Activated naive CD4-positive, alpha-beta T cell treated with anti-CD3 and anti-CD28 coated beads for 36 hours (primary cell): ENCODE measurements at regions not wholly inside any gene's neighbourhood (a gene's known extent, or its start where the extent isn't known, plus 50 kb on each side); places are given as distances from the start of the nearest gene placed in this dataset.

Source experiments
- CTCF ChIA-PET: fragments of 350-600 bp; sonication (Branson Sonifier 250); formaldehyde crosslinking; loops from one replicate; lab custom pipeline; 2021; ENCODE audit warnings: antibody characterized with exemption; lab: Charles Lee
- DNase-seq: peaks from one replicate; pipeline ENCODE4 v3.0.0-alpha.2; 2020
- H3K27ac Mint-ChIP-seq: one replicate; pipeline ENCODE4 v1.8.0; 2021; ENCODE audit warnings: mild to moderate bottlenecking, mixed read lengths
- H3K27me3 Mint-ChIP-seq: one replicate; pipeline ENCODE4 v1.8.0; 2021; ENCODE audit warnings: low read depth, mixed read lengths
- H3K36me3 Mint-ChIP-seq: one replicate; pipeline ENCODE4 v1.8.0; 2021; ENCODE audit warnings: low read depth, mixed read lengths
- H3K4me1 Mint-ChIP-seq: one replicate; pipeline ENCODE4 v1.8.0; 2021; ENCODE audit warnings: low read depth, mixed read lengths
- H3K4me3 Mint-ChIP-seq: one replicate; pipeline ENCODE4 v1.8.0; 2021; ENCODE audit warnings: mild to moderate bottlenecking, moderate library complexity, mixed read lengths
- H3K9me3 Mint-ChIP-seq: one replicate; pipeline ENCODE4 v1.8.0; 2021; ENCODE audit warnings: mixed read lengths
- intact Hi-C: fragments of 100-400 bp; cut with micrococcal nuclease; formaldehyde crosslinking; loops from one replicate; pipeline ENCODE4 v1.15.1; 2023

DNA sequence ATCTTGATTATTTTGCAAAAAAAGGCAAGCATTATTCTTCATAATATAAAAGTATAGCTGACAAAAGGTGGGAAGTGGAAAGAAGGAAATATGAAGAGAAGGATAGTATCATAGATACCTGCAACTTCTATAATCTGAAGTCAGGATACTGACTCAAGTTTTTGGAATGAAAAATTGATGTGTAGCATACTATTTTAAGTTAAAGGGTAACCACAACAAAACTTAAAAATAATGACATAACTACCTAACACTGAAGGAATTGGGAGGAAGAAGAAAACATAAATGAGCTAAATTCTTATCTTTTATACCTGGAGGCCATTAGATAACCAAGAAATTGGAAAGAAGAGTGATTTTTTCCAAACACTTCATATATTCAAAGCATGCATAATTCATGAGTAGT, 51.8 kb upstream of the TLE1 start:
- CTCF ChIA-PET = no interaction called here
- H3K4me1 Mint-ChIP-seq = no peaks in the 10 kb centered on the region
- no peak overlapping the region for H3K27ac Mint-ChIP-seq
- intact Hi-C loops = no loop called here
- H3K4me3 Mint-ChIP-seq = no peak overlapping the region
- H3K36me3 Mint-ChIP-seq = no peaks in the 10 kb centered on the region
- no peak for DNase-seq
- peaks cover 2% of the 10 kb centered on the region for H3K27me3 Mint-ChIP-seq
- H3K9me3 Mint-ChIP-seq = peaks cover 14% of the 10 kb centered on the region

DNA sequence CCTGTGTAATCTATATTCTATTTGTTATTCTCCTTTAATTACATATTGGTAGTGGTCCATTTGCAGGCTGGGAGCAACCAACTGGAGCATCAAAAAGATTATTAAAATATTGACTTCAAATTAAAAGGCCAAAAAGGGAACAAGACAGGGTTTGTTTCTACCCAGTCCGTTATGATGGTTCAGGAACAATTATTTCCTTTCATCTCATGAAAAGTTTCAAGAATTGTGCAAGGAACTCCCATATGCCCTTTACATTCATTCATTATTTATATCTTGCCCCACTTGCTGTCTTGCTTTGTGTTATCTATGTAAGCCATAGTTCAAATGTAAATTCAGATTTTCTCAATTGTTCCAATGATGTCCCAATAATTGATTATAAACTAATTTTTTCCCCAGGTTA, 58.7 kb upstream of the TLE1 start:
- Mint-ChIP-seq H3K4me3 (no peak overlapping the region), H3K27ac (no peak overlapping the region), H3K9me3 (peaks cover 3% of the 10 kb centered on the region), H3K27me3 (no peaks in the 10 kb centered on the region), H3K4me1 (no peaks in the 10 kb centered on the region), H3K36me3 (no peaks in the 10 kb centered on the region)
- DNase-seq = no peak
- CTCF ChIA-PET = no interaction called here
- intact Hi-C loops = no loop called here

DNA sequence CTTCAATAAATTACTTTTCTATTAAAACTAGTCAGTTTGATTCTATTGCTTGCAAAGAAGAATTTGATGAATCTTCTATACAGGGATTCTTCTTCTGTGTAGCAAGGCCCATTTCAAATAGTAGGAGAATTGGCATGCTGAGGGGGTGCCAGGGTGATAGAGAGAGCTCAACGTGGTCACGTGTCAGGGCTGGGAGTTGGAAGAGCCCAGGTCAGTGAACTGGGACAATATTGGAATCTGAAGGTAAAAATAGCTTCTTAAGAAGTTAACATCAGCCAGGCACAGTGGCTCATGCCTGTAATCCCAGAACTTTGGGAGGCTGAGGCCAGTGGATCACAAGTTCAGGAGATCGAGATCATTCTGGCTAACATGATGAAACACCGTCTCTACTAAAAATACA, 64.1 kb upstream of the TLE1 start:
- intact Hi-C loops = no loop called here
- no peak overlapping the region for H3K4me3 Mint-ChIP-seq
- CTCF ChIA-PET = no interaction called here

DNA sequence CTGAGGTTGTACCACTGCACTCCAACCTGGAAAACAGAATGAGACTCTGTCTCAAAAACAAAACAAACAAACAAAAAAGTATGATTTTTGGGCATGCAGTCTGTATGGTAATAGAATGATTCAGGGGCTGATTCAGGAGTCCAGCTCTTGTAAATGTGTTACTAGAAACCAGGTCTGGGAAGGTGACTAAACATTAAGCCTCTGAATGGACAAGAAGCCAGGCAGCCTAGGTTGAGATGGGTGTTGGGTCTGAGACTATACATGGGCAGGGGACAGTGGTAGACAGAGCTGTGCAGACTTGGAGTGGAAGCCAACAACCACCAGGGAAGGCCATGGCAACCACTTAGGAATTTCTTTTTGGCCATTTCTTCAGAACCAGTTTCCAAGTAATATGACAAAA, 64.9 kb upstream of the TLE1 start:
- H3K4me3 Mint-ChIP-seq = no peak overlapping the region
- H3K9me3 Mint-ChIP-seq = no peaks in the 10 kb centered on the region
- CTCF ChIA-PET = interaction anchor here (0.6 kb wide), 1 partner anchor 1516 kb away, joined by 3 read pairs; no protein-coding TSS in a partner anchor
- no peaks in the 10 kb centered on the region for H3K36me3 Mint-ChIP-seq
- no peaks in the 10 kb centered on the region for H3K27me3 Mint-ChIP-seq
- intact Hi-C loops = no loop called here
- H3K27ac Mint-ChIP-seq = no peak overlapping the region
- H3K4me1 Mint-ChIP-seq = no peaks in the 10 kb centered on the region
- no peak for DNase-seq

More for the DNA sequence above, 64.1 kb upstream of the TLE1 start:
- no peaks in the 10 kb centered on the region for H3K9me3 Mint-ChIP-seq
- no peaks in the 10 kb centered on the region for H3K27me3 Mint-ChIP-seq
- no peaks in the 10 kb centered on the region for H3K36me3 Mint-ChIP-seq
- no peak for DNase-seq
- no peak overlapping the region for H3K27ac Mint-ChIP-seq
- no peaks in the 10 kb centered on the region for H3K4me1 Mint-ChIP-seq

DNA sequence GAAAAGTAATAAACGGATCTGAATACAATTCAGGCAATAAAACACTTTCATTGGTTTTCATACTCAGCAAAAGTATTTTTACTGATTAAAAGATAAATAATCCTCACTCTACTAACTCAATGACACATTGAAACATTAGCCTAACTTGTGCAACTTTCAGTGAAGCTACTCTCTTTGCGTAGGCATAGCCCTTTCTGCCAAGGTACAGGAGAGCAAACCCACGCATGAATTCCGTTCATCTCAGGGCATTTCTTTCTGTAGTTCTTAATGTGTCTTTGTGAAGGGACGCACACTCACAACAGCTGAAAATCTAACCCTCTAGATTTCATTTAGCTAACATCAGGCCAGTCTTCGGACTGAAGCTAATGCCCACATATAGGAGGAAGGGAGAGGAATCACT, 66.4 kb upstream of the TLE1 start:
- Mint-ChIP-seq H3K27ac (no peak overlapping the region), H3K4me1 (no peaks in the 10 kb centered on the region), H3K36me3 (no peaks in the 10 kb centered on the region), H3K27me3 (no peaks in the 10 kb centered on the region), H3K9me3 (no peaks in the 10 kb centered on the region), H3K4me3 (no peak overlapping the region)
- intact Hi-C loops = no loop called here
- CTCF ChIA-PET = no interaction called here
- DNase-seq = no peak

DNA sequence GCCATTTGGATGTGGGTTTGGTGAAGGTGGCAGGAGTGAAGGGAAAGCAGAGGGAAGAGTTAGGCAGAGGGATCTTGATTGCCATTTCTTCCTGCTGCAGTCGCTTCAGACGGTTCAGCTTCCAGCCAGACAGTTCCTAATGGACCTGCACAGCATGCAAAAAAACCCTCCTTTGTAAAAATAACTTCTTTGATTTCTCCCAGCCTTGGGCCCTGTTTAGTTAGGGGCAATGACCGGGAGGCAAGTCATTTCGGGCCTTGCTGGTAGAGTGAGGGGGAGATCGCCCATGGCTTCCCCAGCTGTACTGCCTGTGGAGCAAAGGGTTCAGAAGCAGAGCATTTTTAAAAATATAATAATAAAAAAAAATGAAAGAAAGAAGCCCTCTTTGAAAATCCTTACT, 67.2 kb upstream of the TLE1 start:
- Mint-ChIP-seq H3K36me3 (no peaks in the 10 kb centered on the region), H3K9me3 (no peaks in the 10 kb centered on the region), H3K4me3 (no peak overlapping the region), H3K27me3 (no peaks in the 10 kb centered on the region), H3K4me1 (no peaks in the 10 kb centered on the region), H3K27ac (no peak overlapping the region)
- DNase-seq = no peak
- intact Hi-C loops = no loop called here
- CTCF ChIA-PET = no interaction called here

DNA sequence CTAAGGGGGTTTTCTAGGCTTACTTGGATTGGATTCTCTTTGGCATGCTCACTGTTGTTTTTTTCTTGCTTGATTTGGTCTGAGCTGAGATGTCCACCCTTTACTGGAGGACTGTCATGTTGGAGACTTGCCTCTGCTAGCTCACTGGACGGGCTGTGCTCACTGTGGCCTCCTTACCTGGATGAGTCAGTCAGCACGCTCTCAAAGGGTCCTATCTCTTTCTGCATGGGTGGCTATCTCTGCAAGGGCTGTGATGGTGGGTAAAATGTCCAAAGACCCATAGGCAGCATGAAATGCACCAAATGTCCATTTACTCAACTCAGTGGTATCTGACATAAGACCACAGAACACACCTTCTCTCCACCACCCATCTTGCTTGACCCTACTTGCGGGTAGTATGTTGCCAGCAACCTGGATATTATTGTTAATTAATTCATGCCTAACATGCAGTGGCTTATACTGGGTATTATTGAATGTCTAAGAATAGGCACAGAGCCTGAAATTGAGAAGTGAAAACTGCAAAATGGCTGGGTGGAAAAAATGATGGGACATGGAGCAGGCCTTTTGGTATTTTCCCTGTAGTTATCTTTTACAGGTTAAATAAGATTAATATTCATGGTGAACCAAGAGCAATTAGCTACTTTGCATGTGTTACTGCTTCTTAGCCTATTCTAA, 68.9 kb upstream of the TLE1 start:
- CTCF ChIA-PET = no interaction called here
- no peaks in the 10 kb centered on the region for H3K36me3 Mint-ChIP-seq
- no peak for DNase-seq
- H3K4me3 Mint-ChIP-seq = no peak overlapping the region
- H3K4me1 Mint-ChIP-seq = no peaks in the 10 kb centered on the region
- H3K9me3 Mint-ChIP-seq = no peaks in the 10 kb centered on the region
- no peak overlapping the region for H3K27ac Mint-ChIP-seq
- no peaks in the 10 kb centered on the region for H3K27me3 Mint-ChIP-seq
- intact Hi-C loops = no loop called here

DNA sequence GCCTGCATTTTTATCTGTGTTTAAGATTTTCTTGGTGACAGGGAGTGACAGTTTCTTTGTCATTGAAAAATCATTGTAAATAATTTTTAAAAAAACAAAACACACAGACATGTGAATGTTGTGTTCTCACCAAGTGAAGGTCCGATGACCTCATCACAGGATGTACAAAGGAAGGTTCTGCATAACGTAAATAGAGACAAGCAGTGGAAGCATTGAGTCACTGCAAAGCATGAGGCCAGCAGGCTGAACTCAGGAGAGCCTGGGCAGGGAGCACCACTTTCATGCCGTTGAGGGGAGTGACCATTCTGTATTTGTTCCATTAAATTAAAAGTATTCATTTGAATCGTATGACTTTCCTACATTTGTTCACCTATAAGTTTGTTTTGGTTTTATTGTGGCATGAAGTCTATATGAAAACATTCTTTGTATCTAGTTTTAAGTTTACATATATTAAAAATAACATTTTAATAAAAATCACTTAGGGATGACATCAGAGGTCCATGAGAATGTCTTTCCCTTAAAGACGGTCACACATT, 70.4 kb upstream of the TLE1 start:
- CTCF ChIA-PET = no interaction called here
- Mint-ChIP-seq H3K27me3 (peaks cover 3% of the 10 kb centered on the region), H3K27ac (no peak overlapping the region), H3K9me3 (no peaks in the 10 kb centered on the region), H3K36me3 (no peaks in the 10 kb centered on the region), H3K4me3 (no peak overlapping the region), H3K4me1 (no peaks in the 10 kb centered on the region)
- intact Hi-C loops = no loop called here
- DNase-seq = no peak

DNA sequence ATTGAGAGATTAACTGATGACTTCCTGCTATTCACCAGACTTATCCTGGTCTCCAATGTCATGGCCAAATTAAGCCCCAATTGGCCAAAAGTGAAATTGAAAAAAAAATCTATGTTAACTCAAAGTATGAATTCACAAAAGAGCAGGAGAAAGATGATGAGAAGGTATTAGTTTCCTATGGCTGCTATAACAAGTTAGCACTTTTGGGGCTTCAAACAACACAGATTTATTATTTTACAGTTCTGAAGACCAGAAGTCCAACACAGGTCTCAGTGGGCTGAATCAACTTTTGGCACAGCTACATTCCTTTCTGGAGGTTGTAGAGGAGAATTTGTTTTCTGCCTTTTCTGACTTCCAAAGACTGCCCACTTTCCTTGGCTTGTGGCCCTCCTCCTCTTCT, 78.6 kb upstream of the TLE1 start:
- intact Hi-C loops = no loop called here
- peaks cover 10% of the 10 kb centered on the region for H3K27me3 Mint-ChIP-seq
- no peaks in the 10 kb centered on the region for H3K36me3 Mint-ChIP-seq
- H3K4me3 Mint-ChIP-seq = no peak overlapping the region
- no peak overlapping the region for H3K27ac Mint-ChIP-seq
- no peak for DNase-seq
- CTCF ChIA-PET = no interaction called here
- H3K4me1 Mint-ChIP-seq = no peaks in the 10 kb centered on the region
- no peaks in the 10 kb centered on the region for H3K9me3 Mint-ChIP-seq

DNA sequence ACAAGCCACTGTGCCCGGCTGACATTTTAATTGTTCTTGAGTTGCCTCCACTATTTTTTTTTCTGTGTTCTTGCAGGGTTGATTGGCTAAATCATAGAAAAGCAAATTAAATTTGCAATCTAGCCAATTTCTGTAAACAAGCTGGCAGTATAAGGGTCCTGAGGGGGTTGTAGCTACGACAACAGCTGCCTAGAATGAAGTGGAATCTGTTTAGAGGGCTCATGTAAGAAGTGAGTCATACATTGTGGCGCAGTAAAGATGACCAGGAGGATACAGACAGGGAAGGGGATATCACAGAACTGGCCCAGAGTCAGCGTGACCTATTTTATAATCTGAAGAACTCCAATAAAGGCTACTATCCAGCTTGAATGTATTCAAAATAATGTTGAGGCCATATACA, 82.2 kb upstream of the TLE1 start:
- Mint-ChIP-seq H3K9me3 (no peaks in the 10 kb centered on the region), H3K4me1 (no peaks in the 10 kb centered on the region), H3K36me3 (no peaks in the 10 kb centered on the region), H3K27ac (no peak overlapping the region), H3K27me3 (no peaks in the 10 kb centered on the region), H3K4me3 (no peak overlapping the region)
- no peak for DNase-seq
- CTCF ChIA-PET = interaction anchor here (1.0 kb wide), 1 partner anchor 227 kb away, joined by 4 read pairs; no protein-coding TSS in a partner anchor
- intact Hi-C loops = no loop called here

DNA sequence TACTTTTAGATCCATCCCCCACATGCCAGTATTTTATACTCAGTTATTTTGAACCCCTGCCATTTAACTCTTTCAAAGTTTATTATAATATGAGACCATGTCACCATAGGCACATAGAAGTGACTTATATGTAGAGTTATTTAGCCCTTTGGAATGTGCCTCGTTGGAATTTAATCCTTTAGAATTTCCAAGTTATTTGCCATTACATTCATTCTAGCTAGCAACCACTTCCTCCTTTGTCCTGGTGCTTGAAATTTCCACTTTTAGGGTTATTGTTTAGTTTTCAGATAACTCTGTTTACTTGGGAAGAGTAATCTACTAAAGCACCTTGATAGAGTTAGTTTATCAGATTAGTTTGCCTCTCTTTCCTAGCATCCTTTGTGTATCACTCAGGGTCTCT, 82.8 kb upstream of the TLE1 start:
- intact Hi-C loops = no loop called here
- Mint-ChIP-seq H3K27me3 (no peaks in the 10 kb centered on the region), H3K27ac (no peak overlapping the region), H3K4me3 (no peak overlapping the region), H3K36me3 (no peaks in the 10 kb centered on the region), H3K9me3 (no peaks in the 10 kb centered on the region), H3K4me1 (no peaks in the 10 kb centered on the region)
- CTCF ChIA-PET = no interaction called here
- DNase-seq = no peak

DNA sequence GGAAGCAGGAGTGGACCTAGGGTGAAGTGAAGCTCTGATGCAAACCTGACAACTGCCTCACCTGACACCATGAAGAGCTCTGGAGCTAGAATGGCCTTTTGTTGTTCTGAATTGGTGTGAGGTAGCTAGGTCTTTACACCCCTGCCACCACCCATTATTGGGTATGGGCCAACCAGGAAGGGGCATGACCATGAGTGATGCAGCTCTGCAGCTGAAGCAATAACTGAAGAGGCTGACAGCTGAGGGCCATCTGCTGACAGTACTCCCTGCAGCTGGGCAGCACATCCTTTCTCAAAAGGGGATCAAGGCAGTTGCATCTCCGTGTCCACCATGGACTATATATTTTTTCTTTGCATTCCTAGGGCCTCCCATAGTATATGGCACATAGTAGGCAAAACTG, 87.0 kb upstream of the TLE1 start:
- no peaks in the 10 kb centered on the region for H3K36me3 Mint-ChIP-seq
- no peaks in the 10 kb centered on the region for H3K4me1 Mint-ChIP-seq
- no peaks in the 10 kb centered on the region for H3K9me3 Mint-ChIP-seq
- CTCF ChIA-PET = no interaction called here
- DNase-seq = no peak
- intact Hi-C loops = no loop called here
- no peaks in the 10 kb centered on the region for H3K27me3 Mint-ChIP-seq
- no peak overlapping the region for H3K27ac Mint-ChIP-seq
- no peak overlapping the region for H3K4me3 Mint-ChIP-seq

DNA sequence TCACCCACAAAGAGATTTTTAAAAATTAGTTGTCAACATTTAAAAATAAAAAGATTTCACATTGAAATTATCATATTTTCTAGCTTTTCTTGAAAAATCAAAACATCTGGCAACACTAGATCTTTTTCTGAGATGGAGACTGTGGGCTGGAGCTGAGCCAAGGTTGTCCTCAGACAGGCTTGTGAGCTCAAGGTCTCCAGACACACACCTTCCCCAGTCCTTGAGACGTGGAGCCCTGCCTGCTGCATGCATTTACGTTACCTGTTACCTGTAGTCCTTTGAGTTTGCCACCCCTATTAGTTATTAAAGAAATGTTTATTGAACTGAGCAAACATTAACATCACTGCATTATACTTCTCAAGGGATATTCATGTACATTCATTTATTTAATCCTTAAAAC, 87.5 kb upstream of the TLE1 start:
- H3K9me3 Mint-ChIP-seq = no peaks in the 10 kb centered on the region
- no peak overlapping the region for H3K4me3 Mint-ChIP-seq
- no peak overlapping the region for H3K27ac Mint-ChIP-seq
- CTCF ChIA-PET = no interaction called here
- H3K36me3 Mint-ChIP-seq = no peaks in the 10 kb centered on the region
- no peaks in the 10 kb centered on the region for H3K4me1 Mint-ChIP-seq
- no peaks in the 10 kb centered on the region for H3K27me3 Mint-ChIP-seq
- intact Hi-C loops = no loop called here
- no peak for DNase-seq
